Skin epidermis (tissue), 12 donors: ENCODE measurements at regions not wholly inside any gene's neighbourhood (a gene's known extent, or its start where the extent isn't known, plus 50 kb on each side); places are given as distances from the start of the nearest gene placed in this dataset.
"Not testable (repeated sequence)": the region's sequence is repeated elsewhere in the genome, so short reads cannot be mapped to it uniquely, and the experiment has no call there.

Experiments used
- H3K27ac ChIP-seq, 21 experiments: fragments of 200-600 bp; sonication (generic) in 11 of 21; one replicate each; pipeline ENCODE4 v1.5.0; 2020; ENCODE audit warnings: mild to moderate bottlenecking in 3 of 21, inconsistent platforms in 2 of 21, moderate library complexity in 2 of 21
- H3K4me3 ChIP-seq, 7 experiments: fragments of 200-600 bp; sonication (generic) in 2 of 7; one replicate each; pipeline ENCODE4 v1.5.0; 2020; ENCODE audit warnings: inconsistent platforms in 2 of 7, mild to moderate bottlenecking in 2 of 7, moderate library complexity in 1 of 7

DNA sequence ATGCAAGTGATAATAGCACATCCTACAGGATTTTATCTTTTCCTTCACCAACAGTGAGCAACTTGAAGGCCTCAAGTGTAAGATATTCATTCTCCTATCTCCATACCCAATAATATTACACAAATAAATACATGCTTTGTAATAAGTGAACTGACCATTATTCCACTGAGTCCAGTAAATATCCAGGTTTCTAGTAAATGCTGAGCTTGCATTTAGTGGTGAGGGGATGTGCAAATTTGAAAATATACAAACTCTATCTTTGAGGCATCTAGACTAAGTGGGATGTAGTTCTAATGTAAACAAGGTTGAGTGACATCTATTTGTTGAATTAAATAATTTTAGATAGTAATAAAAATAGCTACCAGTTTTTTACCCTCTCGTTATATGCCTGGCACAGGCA, 587.6 kb upstream of the IL12A start:
- H3K27ac ChIP-seq, result no peak overlapping the region

GRCh38 chr3:159409711-159410110, 578.9 kb upstream of the IL12A start:
- not testable (repeated sequence) for H3K27ac ChIP-seq, H3K4me3 ChIP-seq

More for the DNA sequence above, 587.6 kb upstream of the IL12A start:
- no peak overlapping the region for H3K4me3 ChIP-seq

- no peak overlapping the region for H3K27ac ChIP-seq
- no peak overlapping the region for H3K4me3 ChIP-seq
Measured at GRCh38 chr3:159413319-159413718, 575.3 kb upstream of the IL12A start.

GRCh38 chr3:159416856-159417255, 571.8 kb upstream of the IL12A start:
- Histone ChIP-seq H3K4me3 (no peak overlapping the region), H3K27ac (no peak overlapping the region)

GRCh38 chr3:159417761-159418160, 570.9 kb upstream of the IL12A start:
- Histone ChIP-seq H3K27ac (no peak overlapping the region), H3K4me3 (no peak overlapping the region)

DNA sequence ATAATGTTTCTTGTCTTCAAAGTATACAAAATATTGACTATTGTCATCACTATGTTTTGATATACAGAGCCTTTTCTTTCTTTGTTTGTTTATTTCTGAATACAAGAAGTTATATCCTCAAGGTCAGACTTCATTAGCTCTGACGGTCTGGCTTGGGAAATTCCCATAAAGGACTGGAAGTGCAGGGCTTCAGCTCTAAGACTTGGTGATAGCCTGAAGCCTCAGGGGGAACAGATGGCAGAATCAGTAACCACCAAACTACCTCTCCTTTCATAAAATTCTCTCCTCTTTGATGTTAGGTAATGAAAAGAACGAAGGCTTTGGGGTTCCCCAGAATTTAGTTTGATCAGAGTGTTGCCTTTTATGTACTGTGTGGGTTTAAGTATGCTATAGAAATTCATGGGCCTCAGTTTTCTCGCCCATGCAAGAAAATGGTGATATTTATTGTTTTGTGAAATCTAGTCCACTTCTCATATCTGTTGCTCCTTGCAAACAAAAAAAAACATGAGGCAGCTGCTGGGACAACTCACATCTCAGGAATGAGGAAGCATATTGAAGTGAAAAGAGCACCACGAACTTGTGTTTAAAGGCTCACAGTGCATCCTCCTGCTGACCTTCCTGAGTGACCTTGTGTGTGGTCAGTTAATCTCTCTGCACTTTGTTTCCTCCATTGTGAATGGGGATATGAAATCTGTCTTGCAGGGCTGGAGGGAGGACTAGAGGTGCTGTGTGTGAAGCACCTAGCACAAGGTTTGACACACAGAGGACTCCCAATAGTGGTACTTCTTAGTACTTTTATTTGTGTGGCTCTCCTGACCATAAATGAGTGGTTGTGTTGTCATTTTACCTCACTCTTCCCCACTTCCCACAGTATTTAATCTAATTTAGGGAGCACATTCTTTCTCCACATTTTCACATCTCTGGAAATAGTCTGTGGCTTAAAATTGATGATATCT, 569.8 kb upstream of the IL12A start:
- H3K27ac ChIP-seq, result no peak overlapping the region
- no peak overlapping the region for H3K4me3 ChIP-seq

DNA sequence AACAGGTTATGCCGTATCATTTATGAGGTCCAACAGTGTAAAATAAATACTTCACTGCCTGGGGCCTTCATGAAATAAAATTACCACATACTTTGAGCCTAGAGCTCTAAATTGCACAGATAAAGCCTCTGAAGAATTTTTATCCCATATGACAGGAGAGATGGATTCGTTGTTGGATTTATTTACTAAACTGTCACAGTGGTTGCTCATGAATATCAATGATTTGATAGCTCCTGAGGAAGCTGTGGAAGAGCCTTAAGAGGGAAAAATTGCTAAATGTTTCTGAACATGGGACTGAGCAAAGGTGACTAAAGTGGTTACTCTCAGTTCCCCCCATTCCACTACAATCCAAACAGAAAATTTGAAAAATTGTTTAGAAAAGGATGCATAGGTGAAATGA, 558.9 kb upstream of the IL12A start:
- Histone ChIP-seq H3K4me3 (no peak overlapping the region), H3K27ac (no peak overlapping the region)

DNA sequence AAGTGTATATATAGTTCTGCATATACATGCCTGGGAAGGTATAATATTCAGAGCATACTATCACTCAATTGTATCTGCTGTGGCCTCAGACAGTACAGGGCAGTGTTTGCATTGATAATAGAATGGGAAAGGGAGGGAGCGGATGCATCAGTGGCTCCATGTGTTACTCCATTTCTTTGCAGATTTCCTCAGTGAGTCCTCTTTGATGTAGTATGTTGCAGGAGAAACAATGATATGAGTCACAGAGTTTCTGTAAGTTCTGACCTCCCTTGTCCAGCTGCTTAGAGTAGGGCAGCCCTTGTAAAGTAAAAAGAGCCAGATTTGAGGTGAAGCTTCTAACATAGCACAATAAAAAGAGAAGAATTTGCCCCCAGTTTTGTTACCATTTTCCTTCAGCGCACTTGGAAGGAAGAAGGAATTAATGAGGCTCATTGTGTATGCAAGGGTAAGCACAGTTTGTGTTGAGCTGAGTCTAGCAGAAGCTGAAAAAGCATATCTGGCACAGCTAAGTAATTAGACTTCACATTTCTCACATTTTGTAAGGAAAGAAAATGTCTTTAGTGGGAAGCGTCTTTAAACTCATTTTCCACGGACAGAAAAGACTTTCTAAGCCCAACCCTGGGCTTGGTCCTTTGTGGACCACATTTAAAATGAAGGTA, 555.8 kb upstream of the IL12A start:
- H3K27ac ChIP-seq, result no peak overlapping the region
- no peak overlapping the region for H3K4me3 ChIP-seq

GRCh38 chr3:159439346-159439745, 549.3 kb upstream of the IL12A start:
- H3K4me3 ChIP-seq, result no peak overlapping the region
- H3K27ac ChIP-seq, result no peak overlapping the region

DNA sequence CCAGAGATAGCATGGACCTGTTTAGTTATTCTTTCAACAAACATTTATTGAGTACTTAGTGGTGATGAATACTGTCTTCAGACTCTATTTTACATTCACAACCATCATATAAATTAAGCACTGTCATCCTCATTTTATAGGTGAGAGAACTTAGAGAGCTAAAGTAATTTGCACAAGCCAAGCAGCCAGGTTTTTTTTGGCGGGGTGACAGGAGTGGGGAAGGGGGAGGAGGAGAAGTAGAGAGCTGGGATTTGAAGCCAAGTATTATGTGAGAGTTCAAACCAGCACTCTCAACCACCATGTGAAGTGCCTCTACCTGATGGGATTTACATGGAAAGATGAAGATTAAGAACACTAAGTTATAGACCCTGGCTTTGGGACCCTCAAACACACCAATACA, 547.4 kb upstream of the IL12A start:
- H3K27ac ChIP-seq, result no peak overlapping the region
- no peak overlapping the region for H3K4me3 ChIP-seq

DNA sequence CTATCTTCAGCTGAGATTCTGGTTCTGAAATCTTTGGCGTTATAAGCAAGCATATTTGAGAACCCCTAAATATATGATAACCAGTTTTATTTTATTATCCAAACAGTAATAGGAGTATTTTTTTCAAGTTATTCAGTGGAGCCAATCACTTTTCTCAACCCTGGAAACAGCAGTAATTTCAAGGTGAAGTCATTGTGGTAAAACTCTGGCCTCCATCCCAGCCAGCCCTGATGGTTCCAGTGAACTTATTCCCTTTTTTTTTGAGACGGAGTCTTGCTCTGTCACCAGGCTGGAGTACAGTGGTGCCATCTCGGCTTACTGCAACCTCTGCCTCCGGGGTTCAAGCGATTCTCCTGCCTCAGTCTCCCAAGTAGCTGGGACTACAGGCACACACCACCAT, 545.4 kb upstream of the IL12A start:
- no peak overlapping the region for H3K4me3 ChIP-seq
- no peak overlapping the region for H3K27ac ChIP-seq

GRCh38 chr3:159447841-159448240, 540.8 kb upstream of the IL12A start:
- no peak overlapping the region for H3K4me3 ChIP-seq
- H3K27ac ChIP-seq, result no peak overlapping the region

DNA sequence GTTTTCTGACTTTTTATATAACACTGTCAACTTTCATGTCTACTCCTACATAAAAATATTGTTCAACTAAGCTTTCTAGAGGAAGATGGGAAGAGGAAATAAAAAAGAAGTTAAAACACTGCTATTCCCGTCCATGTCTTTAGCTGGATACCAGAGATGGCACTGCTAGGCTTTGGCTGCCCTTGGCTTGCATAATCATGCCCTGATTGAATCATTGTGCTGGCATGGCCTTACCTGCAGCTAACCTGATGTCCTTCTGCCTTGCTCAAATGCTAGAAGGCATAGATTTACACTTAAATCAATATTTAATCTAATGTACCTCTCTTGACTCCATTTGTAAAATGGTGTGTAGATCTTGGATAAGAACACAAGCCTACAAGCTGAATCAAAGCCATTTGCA, 539.7 kb upstream of the IL12A start:
- Histone ChIP-seq H3K4me3 (no peak overlapping the region), H3K27ac (no peak overlapping the region)

GRCh38 chr3:159451067-159451466, 537.6 kb upstream of the IL12A start:
- no peak overlapping the region for H3K4me3 ChIP-seq

DNA sequence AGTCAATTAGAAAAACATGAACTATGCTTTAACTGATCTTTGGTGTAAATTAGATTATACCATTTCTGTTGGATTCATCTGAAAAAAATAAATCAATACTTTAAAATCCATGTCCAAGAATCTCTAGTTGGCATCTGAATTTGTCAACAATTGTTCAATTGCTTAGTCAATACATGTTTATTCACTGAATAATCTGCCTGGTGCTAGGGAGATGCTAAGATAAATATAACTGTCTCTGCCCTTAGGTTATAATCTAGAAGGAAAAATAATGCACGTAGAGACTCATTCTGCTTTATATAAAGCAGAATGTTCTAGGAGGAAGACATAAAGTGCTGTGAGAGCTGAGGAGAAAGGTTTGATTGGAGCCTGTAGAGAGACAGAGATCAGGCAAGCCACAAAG, 537.2 kb upstream of the IL12A start:
- H3K27ac ChIP-seq, result no peak overlapping the region
- H3K4me3 ChIP-seq, result no peak overlapping the region

More at GRCh38 chr3:159451067-159451466, 537.6 kb upstream of the IL12A start:
- no peak overlapping the region for H3K27ac ChIP-seq

GRCh38 chr3:159453036-159453435, 535.6 kb upstream of the IL12A start:
- no peak overlapping the region for H3K27ac ChIP-seq
- H3K4me3 ChIP-seq, result no peak overlapping the region

GRCh38 chr3:159453945-159454344, 534.7 kb upstream of the IL12A start:
- H3K27ac ChIP-seq, result no peak overlapping the region
- no peak overlapping the region for H3K4me3 ChIP-seq

GRCh38 chr3:159455741-159456181, 532.9 kb upstream of the IL12A start:
- no peak overlapping the region for H3K4me3 ChIP-seq

GRCh38 chr3:159458010-159458409, 530.6 kb upstream of the IL12A start:
- no peak overlapping the region for H3K4me3 ChIP-seq
- H3K27ac ChIP-seq, result no peak overlapping the region

More at GRCh38 chr3:159455741-159456181, 532.9 kb upstream of the IL12A start:
- H3K27ac ChIP-seq, result no peak overlapping the region

GRCh38 chr3:159458982-159459381, 529.7 kb upstream of the IL12A start:
- no peak overlapping the region for H3K27ac ChIP-seq
- no peak overlapping the region for H3K4me3 ChIP-seq

DNA sequence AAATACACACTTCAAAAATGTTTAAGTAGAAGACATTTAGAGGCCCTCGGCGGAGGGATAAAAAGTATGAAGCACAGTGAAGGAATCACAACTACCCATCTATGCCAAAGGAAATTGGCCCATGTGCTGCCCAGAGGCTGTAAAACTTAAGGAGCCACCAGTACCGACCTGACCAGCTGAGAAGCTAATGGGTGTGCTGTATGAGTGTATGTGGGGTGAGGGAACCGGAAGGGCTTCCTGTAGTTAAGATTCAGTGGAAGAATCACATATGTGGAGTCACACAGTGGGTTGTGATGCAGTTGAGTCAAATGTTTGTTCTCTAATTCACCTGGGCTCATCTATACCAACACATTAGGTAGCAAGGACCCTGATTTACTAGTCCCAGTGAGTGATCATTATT, 516.0 kb upstream of the IL12A start:
- Histone ChIP-seq H3K4me3 (no peak overlapping the region), H3K27ac (no peak overlapping the region)
